H9 (cell line): ENCODE measurements at regions not wholly inside any gene's neighbourhood (a gene's known extent, or its start where the extent isn't known, plus 50 kb on each side); places are given as distances from the start of the nearest gene placed in this dataset.

Experiments used
- DNase-seq: peaks from one replicate; pipeline ENCODE4 v3.0.0-alpha.2; 2017
- H2AFZ ChIP-seq: one replicate; pipeline ENCODE4 v1.6.1; 2013; ENCODE audit warnings: mild to moderate bottlenecking, low read length, control low read depth, moderate library complexity
- H2AK5ac ChIP-seq: 2 replicates; pipeline ENCODE4 v1.6.1; 2013; ENCODE audit warnings: low read length, control low read depth, mixed read lengths; ENCODE audit not compliant: insufficient read length
- H2BK120ac ChIP-seq: one replicate; pipeline ENCODE4 v1.6.1; 2013; ENCODE audit warnings: low read depth, mild to moderate bottlenecking, low read length, control low read depth, inconsistent platforms; ENCODE audit not compliant: poor library complexity, severe bottlenecking
- H2BK12ac ChIP-seq: 2 replicates; pipeline ENCODE4 v1.6.1; 2013; ENCODE audit warnings: low read length, control low read depth, mixed read lengths, low read depth; ENCODE audit not compliant: insufficient read length
- H2BK15ac ChIP-seq: 2 replicates; pipeline ENCODE4 v1.6.1; 2013; ENCODE audit warnings: low read depth, low read length, control low read depth
- H2BK20ac ChIP-seq: one replicate; pipeline ENCODE4 v1.6.1; 2013; ENCODE audit warnings: low read depth, mild to moderate bottlenecking, low read length, control low read depth, inconsistent platforms; ENCODE audit not compliant: poor library complexity, severe bottlenecking
- H2BK5ac ChIP-seq: 2 replicates; pipeline ENCODE4 v1.6.1; 2013; ENCODE audit warnings: low read length, control low read depth, mixed read lengths; ENCODE audit not compliant: insufficient read length
- H3K14ac ChIP-seq: 2 replicates; pipeline ENCODE4 v1.6.1; 2013; ENCODE audit warnings: low read length, control low read depth; ENCODE audit not compliant: insufficient read depth
- H3K18ac ChIP-seq: 2 replicates; pipeline ENCODE4 v1.6.1; 2013; ENCODE audit warnings: low read depth, mild to moderate bottlenecking, mixed read lengths, low read length, control low read depth; ENCODE audit not compliant: insufficient read length
- H3K23ac ChIP-seq: 2 replicates; pipeline ENCODE4 v1.6.1; 2013; ENCODE audit warnings: low read length, control low read depth, mixed read lengths, low read depth; ENCODE audit not compliant: insufficient read length
- H3K23me2 ChIP-seq: 2 replicates; pipeline ENCODE4 v1.6.1; 2013; ENCODE audit warnings: low read depth, mild to moderate bottlenecking, mixed read lengths, low read length, control low read depth; ENCODE audit not compliant: insufficient read length, poor library complexity, severe bottlenecking
- H3K27ac ChIP-seq: 2 replicates; pipeline ENCODE4 v1.5.1; 2013; ENCODE audit warnings: low read length, control low read depth, mixed read lengths, low read depth; ENCODE audit not compliant: insufficient read length
- H3K27me3 ChIP-seq: 2 replicates; pipeline ENCODE4 v1.6.1; 2013; ENCODE audit warnings: low read length, control low read depth, inconsistent platforms; ENCODE audit not compliant: insufficient read depth
- H3K4ac ChIP-seq: 2 replicates; pipeline ENCODE4 v1.6.1; 2013; ENCODE audit warnings: low read depth, mild to moderate bottlenecking, control low read depth, inconsistent platforms, low read length, moderate library complexity
- H3K4me1 ChIP-seq: 2 replicates; pipeline ENCODE4 v1.6.1; 2013; ENCODE audit warnings: low read length, control low read depth, inconsistent platforms; ENCODE audit not compliant: insufficient read depth
- H3K4me2 ChIP-seq: 2 replicates; pipeline ENCODE4 v1.6.1; 2013; ENCODE audit warnings: low read length, control low read depth, mixed read lengths; ENCODE audit not compliant: insufficient read length, insufficient read depth
- H3K56ac ChIP-seq: 2 replicates; pipeline ENCODE4 v1.6.1; 2013; ENCODE audit warnings: low read depth, mild to moderate bottlenecking, mixed read lengths, low read length, control low read depth; ENCODE audit not compliant: insufficient read length
- H3K79me1 ChIP-seq: 2 replicates; pipeline ENCODE4 v1.6.1; 2013; ENCODE audit warnings: low read depth, mild to moderate bottlenecking, moderate library complexity, low read length, control low read depth, inconsistent platforms; ENCODE audit not compliant: insufficient read depth, poor library complexity, severe bottlenecking
- H3K79me2 ChIP-seq: 2 replicates; pipeline ENCODE4 v1.6.1; 2013; ENCODE audit warnings: low read length, control low read depth, inconsistent platforms; ENCODE audit not compliant: insufficient read depth
- H3K9ac ChIP-seq: 2 replicates; pipeline ENCODE4 v1.6.1; 2013; ENCODE audit warnings: low read length, control low read depth, mixed read lengths; ENCODE audit not compliant: insufficient read length; ENCODE audit errors: extremely low read depth
- H3K9me3 ChIP-seq: one replicate; pipeline ENCODE4 v1.6.1; 2013; ENCODE audit warnings: low read depth, low read length, inconsistent platforms; ENCODE audit not compliant: control insufficient read depth
- H3T11ph ChIP-seq: one replicate; pipeline ENCODE4 v1.6.1; 2013; ENCODE audit warnings: mild to moderate bottlenecking, low read length, control low read depth, inconsistent platforms
- H4K20me1 ChIP-seq: one replicate; pipeline ENCODE4 v1.6.1; 2013; ENCODE audit not compliant: control insufficient read depth, insufficient read length, insufficient read depth
- H4K5ac ChIP-seq: 2 replicates; pipeline ENCODE4 v1.6.1; 2013; ENCODE audit warnings: low read depth, mild to moderate bottlenecking, mixed read lengths, low read length, control low read depth; ENCODE audit not compliant: insufficient read length
- H4K8ac ChIP-seq: replicated peaks from 2 replicates; pipeline ENCODE4 v1.6.1; 2013; ENCODE audit warnings: low read length, control low read depth, mixed read lengths, low read depth; ENCODE audit not compliant: insufficient read length
- H4K91ac ChIP-seq: 2 replicates; pipeline ENCODE4 v1.6.1; 2013; ENCODE audit warnings: low read depth, mild to moderate bottlenecking, moderate library complexity, mixed read lengths, low read length, control low read depth; ENCODE audit not compliant: insufficient read length
- H3K27ac Mint-ChIP-seq, 3 experiments: 2 replicates in 2 of 3; 3 replicates in 1 of 3; pipeline ENCODE4 v1.8.0; 2020 to 2021; ENCODE audit warnings: mixed read lengths in 3 of 3, mild to moderate bottlenecking in 1 of 3, moderate library complexity in 1 of 3
- H3K27me3 Mint-ChIP-seq: 2 replicates; pipeline ENCODE4 v1.8.0; 2021; ENCODE audit warnings: low read depth, mild to moderate bottlenecking, moderate library complexity, mixed read lengths
- H3K36me3 Mint-ChIP-seq, 3 experiments: 2 replicates in 2 of 3; 3 replicates in 1 of 3; pipeline ENCODE4 v1.8.0; 2020 to 2021; ENCODE audit warnings: low read depth in 3 of 3, mixed read lengths in 3 of 3; ENCODE audit not compliant: insufficient read depth in 1 of 3
- H3K4me1 Mint-ChIP-seq, 2 experiments: 2 replicates each; pipeline ENCODE4 v1.8.0; 2020; ENCODE audit warnings: mixed read lengths in 2 of 2
- H3K4me3 Mint-ChIP-seq, 2 experiments: 2 replicates in 1 of 2; 3 replicates in 1 of 2; pipeline ENCODE4 v1.8.0; 2020 to 2021; ENCODE audit warnings: mild to moderate bottlenecking in 2 of 2, mixed read lengths in 2 of 2, moderate library complexity in 1 of 2
- H3K9me3 Mint-ChIP-seq, 2 experiments: 2 replicates in 1 of 2; 3 replicates in 1 of 2; pipeline ENCODE4 v1.8.0; 2020; ENCODE audit warnings: mild to moderate bottlenecking in 2 of 2, mixed read lengths in 2 of 2, moderate library complexity in 1 of 2
- WGBS: extraction: QIAGEN DNeasy Blood & Tissue Kit; methylation state at CpG from one replicate; pipeline ENCODE4 v1.1.7; 2013; ENCODE audit warnings: missing lambda C conversion rate, low lambda C conversion rate, mixed read lengths; ENCODE audit not compliant: insufficient read length; ENCODE audit errors: extremely low coverage; 5-methylcytosine and 5-hydroxymethylcytosine counted together
- TF ChIP-seq, protein P1 (sequence below): fragments of 200-600 bp; sonication (generic); conservative IDR thresholded peaks from 3 replicates; pipeline ENCODE4 v1.8.0; 2021; ENCODE audit warnings: antibody characterized with exemption, mild to moderate bottlenecking

DNA sequence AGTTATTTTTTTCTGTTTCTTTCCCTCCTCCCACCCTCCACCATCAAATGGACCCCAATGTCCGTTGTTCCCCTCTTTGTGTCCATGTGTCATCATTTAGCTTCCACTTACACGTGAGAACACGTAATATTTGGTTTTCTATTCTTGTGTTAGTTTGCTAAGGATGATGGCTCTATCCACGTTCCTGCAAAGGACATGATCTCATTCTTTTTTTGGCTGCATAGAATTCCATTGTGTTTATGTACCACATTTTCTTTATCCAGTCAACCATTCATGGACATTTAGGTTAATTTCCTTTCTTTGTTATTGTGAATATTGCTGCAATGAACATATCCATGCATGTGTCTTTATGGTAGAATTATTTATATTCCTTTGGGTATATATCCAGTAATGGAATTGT is 91.3 kb upstream of the TNP1 start:
- Histone ChIP-seq H3K9ac (no peak overlapping the region), H3K9me3 (no peaks in the 10 kb centered on the region), H3T11ph (no peak overlapping the region), H2BK15ac (no peak overlapping the region), H3K27me3 (no peaks in the 10 kb centered on the region), H4K8ac (no peak overlapping the region), H3K4ac (no peak overlapping the region), H3K23me2 (no peaks in the 10 kb centered on the region), H2BK12ac (no peak overlapping the region), H2BK5ac (no peak overlapping the region), H3K14ac (no peak overlapping the region), H4K5ac (no peak overlapping the region), H4K91ac (no peak overlapping the region), H2BK20ac (no peak overlapping the region), H3K4me2 (no peak overlapping the region), H2BK120ac (no peak overlapping the region), H3K18ac (no peak overlapping the region), H3K56ac (no peak overlapping the region), H2AK5ac (no peak overlapping the region), H3K27ac (no peak overlapping the region), H3K79me1 (no peaks in the 10 kb centered on the region), H4K20me1 (no peaks in the 10 kb centered on the region), H3K4me1 (no peaks in the 10 kb centered on the region), H3K79me2 (no peaks in the 10 kb centered on the region), H2AFZ (no peak overlapping the region), H3K23ac (no peak overlapping the region)
- Mint-ChIP-seq H3K27me3 (peaks cover 10% of the 10 kb centered on the region), H3K9me3 (peaks cover 3 to 5% of the 10 kb centered on the region in 2 experiments; a peak in 4 of 5 replicates), H3K4me1 (no peaks in the 10 kb centered on the region), H3K4me3 (no peak overlapping the region), H3K27ac (no peak overlapping the region), H3K36me3 (no peaks in the 10 kb centered on the region; a peak in 1 of 7 replicates)
- no peak for DNase-seq
- no CpG with 5 or more reads among the region's 4 CpGs for WGBS
- TF ChIP-seq, protein P1, sequence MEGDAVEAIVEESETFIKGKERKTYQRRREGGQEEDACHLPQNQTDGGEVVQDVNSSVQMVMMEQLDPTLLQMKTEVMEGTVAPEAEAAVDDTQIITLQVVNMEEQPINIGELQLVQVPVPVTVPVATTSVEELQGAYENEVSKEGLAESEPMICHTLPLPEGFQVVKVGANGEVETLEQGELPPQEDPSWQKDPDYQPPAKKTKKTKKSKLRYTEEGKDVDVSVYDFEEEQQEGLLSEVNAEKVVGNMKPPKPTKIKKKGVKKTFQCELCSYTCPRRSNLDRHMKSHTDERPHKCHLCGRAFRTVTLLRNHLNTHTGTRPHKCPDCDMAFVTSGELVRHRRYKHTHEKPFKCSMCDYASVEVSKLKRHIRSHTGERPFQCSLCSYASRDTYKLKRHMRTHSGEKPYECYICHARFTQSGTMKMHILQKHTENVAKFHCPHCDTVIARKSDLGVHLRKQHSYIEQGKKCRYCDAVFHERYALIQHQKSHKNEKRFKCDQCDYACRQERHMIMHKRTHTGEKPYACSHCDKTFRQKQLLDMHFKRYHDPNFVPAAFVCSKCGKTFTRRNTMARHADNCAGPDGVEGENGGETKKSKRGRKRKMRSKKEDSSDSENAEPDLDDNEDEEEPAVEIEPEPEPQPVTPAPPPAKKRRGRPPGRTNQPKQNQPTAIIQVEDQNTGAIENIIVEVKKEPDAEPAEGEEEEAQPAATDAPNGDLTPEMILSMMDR = no peak
